ENCODE measurements at regions not wholly inside any gene's neighbourhood (a gene's known extent, or its start where the extent isn't known, plus 50 kb on each side); places are given as distances from the start of the nearest gene placed in this dataset.

GRCh38 chr5:71932131-71932654 is 175.1 kb upstream of the MAP1B start:
- Histone ChIP-seq H3K4me1 (replicated peaks) (no peaks in the 10 kb centered on the region), H3K36me3 (no peaks in the 10 kb centered on the region), H3K9me3 (no peaks in the 10 kb centered on the region), H3K27ac (no peak overlapping the region), H3K4me3 (no peak overlapping the region), H3K27me3 (replicated peaks; ENCODE audit: insufficient read depth) (no peaks in the 10 kb centered on the region)
- TF ChIP-seq CTCF (IDR thresholded peaks at IDR 0.05) = no peak
- TF ChIP-seq POLR2AphosphoS5 (IDR thresholded peaks at IDR 0.05) = no peak
- TF ChIP-seq POLR2A (IDR thresholded peaks at IDR 0.05) = no peak
- intact Hi-C loops (cut with DNase I) = no loop called here
- 48% methylated on average over 1 of the region's 1 CpG for WGBS
- DNase-seq (ENCODE audit: low spot score) = no peak

DNA sequence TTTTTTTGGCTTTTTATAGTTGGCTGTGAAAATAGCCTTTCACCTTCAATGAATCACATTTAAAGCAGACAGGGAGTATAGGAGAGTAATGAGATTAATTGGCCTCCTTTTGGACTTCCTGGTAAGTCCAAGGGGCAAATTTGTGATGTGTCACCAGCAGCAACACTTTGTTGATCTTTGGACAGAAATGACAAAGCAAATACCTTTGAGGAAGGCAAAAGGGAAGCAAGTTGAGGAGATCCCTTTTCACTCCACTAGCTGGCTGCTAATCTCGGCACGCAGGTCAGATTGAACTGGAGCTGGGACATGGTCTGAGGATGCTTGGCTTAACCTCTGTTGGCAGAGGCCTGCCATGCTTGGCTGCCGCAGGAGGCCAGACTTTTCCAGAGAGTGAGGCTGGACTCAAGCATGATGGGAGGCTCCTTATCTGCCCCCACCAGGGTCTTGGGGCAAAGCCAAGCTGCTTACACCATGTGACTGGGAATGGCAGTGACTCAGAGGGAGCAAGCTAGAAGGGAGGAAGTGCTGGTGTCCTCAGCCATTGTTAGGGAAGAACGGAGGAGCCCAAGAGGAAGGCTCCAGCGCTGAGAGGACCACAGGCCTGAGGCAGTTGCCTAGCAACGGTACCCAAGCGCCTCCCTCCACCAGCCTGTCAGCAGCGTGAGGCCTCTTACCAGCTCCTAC is 174.5 kb upstream of the MAP1B start:
- Histone ChIP-seq H3K9me3 (no peaks in the 10 kb centered on the region), H3K27ac (no peak overlapping the region), H3K36me3 (no peaks in the 10 kb centered on the region), H3K4me1 (replicated peaks) (no peaks in the 10 kb centered on the region), H3K27me3 (replicated peaks; ENCODE audit: insufficient read depth) (no peaks in the 10 kb centered on the region), H3K4me3 (no peak overlapping the region)
- WGBS = 43% methylated on average over 8 of the region's 8 CpGs
- TF ChIP-seq CTCF (IDR thresholded peaks at IDR 0.05) = no peak
- intact Hi-C loops (cut with DNase I) = no loop called here
- no peak for DNase-seq (ENCODE audit: low spot score)

DNA sequence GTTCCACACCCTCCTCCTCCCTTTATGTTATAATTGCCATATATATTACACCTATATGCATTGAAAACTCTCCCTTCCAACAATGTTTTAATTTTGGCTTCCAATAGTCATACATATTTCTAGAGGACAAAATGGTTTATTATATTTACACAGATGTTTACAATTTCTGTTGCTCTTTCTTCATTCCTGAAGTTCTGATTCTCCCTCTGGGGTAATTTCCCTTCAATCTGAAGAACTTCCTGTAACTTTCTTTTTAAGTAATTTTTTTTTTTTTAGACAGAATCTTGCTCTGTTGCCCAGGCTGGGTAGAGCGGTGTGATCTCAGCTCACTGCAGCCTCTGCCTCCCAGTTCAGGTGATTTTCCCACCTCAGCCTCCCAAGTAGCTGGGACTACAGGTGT is 173.0 kb upstream of the MAP1B start:
- H3K9me3 ChIP-seq = no peaks in the 10 kb centered on the region
- no peak for TF ChIP-seq POLR2A (IDR thresholded peaks at IDR 0.05)
- no peak for TF ChIP-seq CTCF (IDR thresholded peaks at IDR 0.05)
- no peak for TF ChIP-seq POLR2AphosphoS5 (IDR thresholded peaks at IDR 0.05)
- WGBS = 91% methylated on average over 1 of the region's 1 CpG
- DNase-seq (ENCODE audit: low spot score) = no peak
- H3K36me3 ChIP-seq = no peaks in the 10 kb centered on the region
- no peak overlapping the region for H3K27ac ChIP-seq
- H3K27me3 ChIP-seq (replicated peaks; ENCODE audit: insufficient read depth) = no peaks in the 10 kb centered on the region
- H3K4me3 ChIP-seq = no peak overlapping the region
- intact Hi-C loops (cut with DNase I) = no loop called here
- no peaks in the 10 kb centered on the region for H3K4me1 ChIP-seq (replicated peaks)

DNA sequence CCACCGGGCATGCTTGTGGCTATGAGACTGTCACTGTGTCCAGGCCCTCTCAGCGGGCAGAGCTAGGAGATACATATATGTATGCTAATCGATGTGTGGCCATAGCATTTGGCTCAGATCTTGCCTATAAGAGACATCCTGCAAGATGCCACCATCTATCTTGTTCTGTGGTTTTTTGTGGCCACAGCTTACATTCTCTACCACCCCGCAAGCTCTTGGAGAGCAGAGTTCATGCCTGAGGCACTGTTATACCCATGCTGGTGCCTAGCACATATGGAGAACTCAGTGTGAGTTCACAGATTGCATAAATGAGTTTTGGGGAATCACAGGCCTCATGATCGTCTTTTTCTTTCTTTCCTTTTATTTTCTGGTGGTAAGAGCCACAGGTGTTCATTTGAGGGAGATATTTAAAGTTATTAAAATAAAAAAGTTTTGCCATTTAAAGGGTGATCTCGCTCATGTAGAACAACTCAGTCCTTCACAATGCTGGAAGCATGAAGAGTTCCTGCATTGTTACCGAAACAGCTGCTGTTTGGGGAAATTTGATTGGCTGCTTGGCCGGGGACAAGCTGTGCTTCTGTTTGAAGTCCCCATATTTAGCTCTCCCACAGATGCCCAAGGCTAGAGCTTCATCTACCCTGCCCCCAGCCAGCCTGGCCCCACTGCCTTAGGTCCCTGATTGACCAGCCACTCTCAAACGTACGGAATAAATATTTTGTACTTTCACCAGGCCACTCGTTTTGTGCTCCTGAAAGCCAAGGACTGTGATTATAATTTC is 169.2 kb upstream of the MAP1B start:
- TF ChIP-seq POLR2A (IDR thresholded peaks at IDR 0.05) (no peak), POLR2AphosphoS5 (IDR thresholded peaks at IDR 0.05) (no peak), CTCF (IDR thresholded peaks at IDR 0.05) (no peak)
- Histone ChIP-seq H3K27me3 (replicated peaks; ENCODE audit: insufficient read depth) (no peaks in the 10 kb centered on the region), H3K27ac (peak overlapping the region in 1 of 2 donors; percentile 0), H3K36me3 (no peaks in the 10 kb centered on the region), H3K4me1 (replicated peaks) (no peaks in the 10 kb centered on the region), H3K9me3 (no peaks in the 10 kb centered on the region), H3K4me3 (no peak overlapping the region)
- 83% methylated on average over 11 of the region's 11 CpGs for WGBS
- intact Hi-C loops (cut with DNase I) = no loop called here
- no peak for DNase-seq (ENCODE audit: low spot score)
